ENCODE measurements at regions not wholly inside any gene's neighbourhood (a gene's known extent, or its start where the extent isn't known, plus 50 kb on each side); places are given as distances from the start of the nearest gene placed in this dataset.

DNA sequence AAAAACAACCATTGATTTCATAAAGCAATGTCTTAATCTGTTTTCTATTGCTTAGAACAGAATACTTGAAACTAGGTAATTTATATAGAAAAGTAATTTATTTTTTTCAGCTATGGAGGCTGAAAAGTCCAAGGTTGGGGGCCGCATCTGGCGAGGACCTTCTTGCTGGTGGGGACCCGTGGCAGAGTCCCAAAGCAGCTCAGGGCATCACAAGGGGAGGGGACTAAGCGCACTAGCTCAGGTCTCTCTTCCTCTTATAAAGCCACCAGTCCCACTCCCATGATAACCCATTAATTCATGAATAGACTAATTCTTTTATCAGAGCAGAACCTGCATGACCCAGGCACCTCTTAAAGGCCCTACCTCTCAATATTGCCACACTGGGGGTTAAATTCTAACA is 87.2 kb upstream of the KLF13 start:
- TF ChIP-seq, protein P1, sequence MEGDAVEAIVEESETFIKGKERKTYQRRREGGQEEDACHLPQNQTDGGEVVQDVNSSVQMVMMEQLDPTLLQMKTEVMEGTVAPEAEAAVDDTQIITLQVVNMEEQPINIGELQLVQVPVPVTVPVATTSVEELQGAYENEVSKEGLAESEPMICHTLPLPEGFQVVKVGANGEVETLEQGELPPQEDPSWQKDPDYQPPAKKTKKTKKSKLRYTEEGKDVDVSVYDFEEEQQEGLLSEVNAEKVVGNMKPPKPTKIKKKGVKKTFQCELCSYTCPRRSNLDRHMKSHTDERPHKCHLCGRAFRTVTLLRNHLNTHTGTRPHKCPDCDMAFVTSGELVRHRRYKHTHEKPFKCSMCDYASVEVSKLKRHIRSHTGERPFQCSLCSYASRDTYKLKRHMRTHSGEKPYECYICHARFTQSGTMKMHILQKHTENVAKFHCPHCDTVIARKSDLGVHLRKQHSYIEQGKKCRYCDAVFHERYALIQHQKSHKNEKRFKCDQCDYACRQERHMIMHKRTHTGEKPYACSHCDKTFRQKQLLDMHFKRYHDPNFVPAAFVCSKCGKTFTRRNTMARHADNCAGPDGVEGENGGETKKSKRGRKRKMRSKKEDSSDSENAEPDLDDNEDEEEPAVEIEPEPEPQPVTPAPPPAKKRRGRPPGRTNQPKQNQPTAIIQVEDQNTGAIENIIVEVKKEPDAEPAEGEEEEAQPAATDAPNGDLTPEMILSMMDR (IDR thresholded peaks at IDR 0.05; ENCODE audit: control extremely low read depth in 1 of 3, insufficient read depth in 1 of 3, low read depth in 1 of 3, low read length in 3 of 3) = no peak
- TF ChIP-seq RAD21 (IDR thresholded peaks at IDR 0.05 in 1 of 2, conservative IDR thresholded peaks at IDR 0.05 in 1 of 2; ENCODE audit: low read depth in 2 of 2, low read length in 2 of 2) = no peak
- TF ChIP-seq RFX5 (IDR thresholded peaks at IDR 0.05; ENCODE audit: borderline replicate concordance, low read depth, low read length) = no peak
- TF ChIP-seq POLR2AphosphoS5 (IDR thresholded peaks at IDR 0.05; ENCODE audit: low read depth, low read length) = no peak
